ENCODE measurements at regions not wholly inside any gene's neighbourhood (a gene's known extent, or its start where the extent isn't known, plus 50 kb on each side); places are given as distances from the start of the nearest gene placed in this dataset.
A peak's percentile ranks its signal among the peaks of the same experiment; 100 is the strongest.

GRCh38 chr13:64746845-64747244 is 2483.3 kb downstream of the PCDH9 start:
- ChIA-PET CTCF (no interaction called here), POLR2A (ENCODE audit: low non-redundant PET) (no interaction called here)
- TF ChIP-seq CTCF (conservative IDR thresholded peaks at IDR 0.05; ENCODE audit: low read depth), result no peak
- no peak for DNase-seq (ENCODE audit: low spot score)
- H3K27ac ChIP-seq, result no peak overlapping the region

GRCh38 chr13:64740493-64740892 is 2489.6 kb downstream of the PCDH9 start:
- no peak for DNase-seq (ENCODE audit: low spot score)
- TF ChIP-seq CTCF (conservative IDR thresholded peaks at IDR 0.05; ENCODE audit: low read depth), result no peak
- ChIA-PET CTCF (no interaction called here), POLR2A (ENCODE audit: low non-redundant PET) (no interaction called here)
- H3K27ac ChIP-seq, result no peak overlapping the region

- POLR2A ChIA-PET (ENCODE audit: low non-redundant PET), result no interaction called here
- H3K27ac ChIP-seq, result no peak overlapping the region
- CTCF ChIA-PET, result no interaction called here
- DNase-seq (ENCODE audit: low spot score), result no peak
- no peak for TF ChIP-seq CTCF (conservative IDR thresholded peaks at IDR 0.05; ENCODE audit: low read depth)
Observed at GRCh38 chr13:64725492-64725891, 2504.6 kb downstream of the PCDH9 start.

- no peak for TF ChIP-seq CTCF (conservative IDR thresholded peaks at IDR 0.05; ENCODE audit: low read depth)
- peak; percentile 75 for DNase-seq (ENCODE audit: low spot score)
- ChIA-PET POLR2A (ENCODE audit: low non-redundant PET) (no interaction called here), CTCF (interaction anchor here (0.6 kb wide), 1 partner anchor 529 kb away, joined by 3 read pairs; no protein-coding TSS in a partner anchor)
- H3K27ac ChIP-seq, result no peak overlapping the region
Observed at GRCh38 chr13:64723724-64724123, 2506.4 kb downstream of the PCDH9 start.

GRCh38 chr13:64718116-64718515 is 2512.0 kb downstream of the PCDH9 start:
- DNase-seq (ENCODE audit: low spot score), result no peak
- TF ChIP-seq CTCF (conservative IDR thresholded peaks at IDR 0.05; ENCODE audit: low read depth), result no peak
- no peak overlapping the region for H3K27ac ChIP-seq
- ChIA-PET POLR2A (ENCODE audit: low non-redundant PET) (no interaction called here), CTCF (no interaction called here)

GRCh38 chr13:64716936-64717335 is 2513.2 kb downstream of the PCDH9 start:
- ChIA-PET CTCF (no interaction called here), POLR2A (ENCODE audit: low non-redundant PET) (no interaction called here)
- no peak for TF ChIP-seq CTCF (conservative IDR thresholded peaks at IDR 0.05; ENCODE audit: low read depth)
- H3K27ac ChIP-seq, result no peak overlapping the region
- DNase-seq (ENCODE audit: low spot score), result no peak

GRCh38 chr13:64709079-64709478 is 2521.1 kb downstream of the PCDH9 start:
- POLR2A ChIA-PET (ENCODE audit: low non-redundant PET), result no interaction called here
- TF ChIP-seq CTCF (conservative IDR thresholded peaks at IDR 0.05; ENCODE audit: low read depth), result no peak
- no peak overlapping the region for H3K27ac ChIP-seq
- no peak for DNase-seq (ENCODE audit: low spot score)
- CTCF ChIA-PET, result no interaction called here
